Left renal pelvis (tissue), 4 donors: ENCODE measurements at regions not wholly inside any gene's neighbourhood (a gene's known extent, or its start where the extent isn't known, plus 50 kb on each side); places are given as distances from the start of the nearest gene placed in this dataset.

Experiments
- DNase-seq, 4 donors: peaks; one replicate each; pipeline ENCODE4 v3.0.0-alpha.2; 2013; ENCODE audit warnings: low read depth in 4 of 4, low spot score in 3 of 4

GRCh38 chr1:115183158-115183557 lies 93.9 kb upstream of the TSPAN2 start:
- no peak for DNase-seq

GRCh38 chr1:115182012-115182715 lies 92.9 kb upstream of the TSPAN2 start:
- DNase-seq = no peak

- DNase-seq = no peak
Measured at GRCh38 chr1:115181231-115181630, 91.9 kb upstream of the TSPAN2 start.

- DNase-seq = no peak
Measured at GRCh38 chr1:115179397-115180079, 90.2 kb upstream of the TSPAN2 start.

GRCh38 chr1:115176189-115176588 lies 86.9 kb upstream of the TSPAN2 start:
- DNase-seq = no peak

GRCh38 chr1:115175596-115175995 lies 86.3 kb upstream of the TSPAN2 start:
- DNase-seq = no peak

- DNase-seq = no peak
Measured at GRCh38 chr1:115173151-115173550, 83.8 kb upstream of the TSPAN2 start.

- DNase-seq = no peak
Measured at GRCh38 chr1:115172270-115172669, 83.0 kb upstream of the TSPAN2 start.

GRCh38 chr1:115170961-115171392 lies 81.7 kb upstream of the TSPAN2 start:
- DNase-seq = no peak

GRCh38 chr1:115170377-115170776 lies 81.1 kb upstream of the TSPAN2 start:
- DNase-seq = no peak

- DNase-seq = no peak
Measured at GRCh38 chr1:115168026-115168425, 78.7 kb upstream of the TSPAN2 start.

- no peak for DNase-seq
Measured at GRCh38 chr1:115166531-115167091, 77.3 kb upstream of the TSPAN2 start.

GRCh38 chr1:115165776-115166175 lies 76.5 kb upstream of the TSPAN2 start:
- DNase-seq = no peak

- no peak for DNase-seq
Measured at GRCh38 chr1:115164940-115165705, 75.8 kb upstream of the TSPAN2 start.

- no peak for DNase-seq
Measured at GRCh38 chr1:115164484-115164883, 75.2 kb upstream of the TSPAN2 start.

- no peak for DNase-seq
Measured at GRCh38 chr1:115160728-115161127, 71.4 kb upstream of the TSPAN2 start.

GRCh38 chr1:115159958-115160357 lies 70.7 kb upstream of the TSPAN2 start:
- no peak for DNase-seq

GRCh38 chr1:115158181-115158580 lies 68.9 kb upstream of the TSPAN2 start:
- DNase-seq = no peak

- DNase-seq = no peak
Measured at GRCh38 chr1:115156826-115157468, 67.6 kb upstream of the TSPAN2 start.

GRCh38 chr1:115153966-115154557 lies 64.8 kb upstream of the TSPAN2 start:
- DNase-seq = no peak
